GM18499 (cell line): ENCODE measurements at regions not wholly inside any gene's neighbourhood (a gene's known extent, or its start where the extent isn't known, plus 50 kb on each side); places are given as distances from the start of the nearest gene placed in this dataset.

Experiments
- ATAC-seq: cut with Tn5 transposase; IDR thresholded peaks from one replicate; pipeline ENCODE4 v1.9.1; 2021; ENCODE audit warnings: moderate number of reproducible peaks; ENCODE audit not compliant: insufficient read depth, unreplicated experiment

GRCh38 chr5:53323943-53324642, 156.3 kb upstream of the FST start:
- ATAC-seq = no peak

- ATAC-seq = no peak
Measured at GRCh38 chr5:53326424-53327153, 153.8 kb upstream of the FST start.

- no peak for ATAC-seq
Measured at GRCh38 chr5:53327811-53328334, 152.6 kb upstream of the FST start.

DNA sequence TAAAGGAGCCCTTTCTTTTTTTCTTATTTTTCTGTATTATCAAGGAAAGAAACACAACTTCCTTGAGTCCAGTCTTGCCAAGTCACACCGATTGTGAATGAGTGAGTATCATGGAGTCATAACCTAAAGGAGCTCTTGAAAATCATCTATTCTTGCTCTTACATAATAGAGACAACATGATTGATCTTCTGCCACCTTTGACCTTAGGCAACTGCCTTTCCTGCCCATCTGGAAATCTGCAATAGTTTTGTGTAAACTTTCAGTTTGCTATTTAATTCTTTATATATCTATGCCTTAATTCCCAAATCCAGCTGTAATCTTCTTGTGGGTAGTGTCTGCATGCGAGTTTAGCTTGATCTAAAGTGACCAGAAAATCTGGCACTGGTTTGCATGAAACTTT, 149.9 kb upstream of the FST start:
- no peak for ATAC-seq

GRCh38 chr5:53331463-53331862, 149.0 kb upstream of the FST start:
- ATAC-seq = no peak

- ATAC-seq = no peak
Measured at GRCh38 chr5:53333160-53333559, 147.3 kb upstream of the FST start.

DNA sequence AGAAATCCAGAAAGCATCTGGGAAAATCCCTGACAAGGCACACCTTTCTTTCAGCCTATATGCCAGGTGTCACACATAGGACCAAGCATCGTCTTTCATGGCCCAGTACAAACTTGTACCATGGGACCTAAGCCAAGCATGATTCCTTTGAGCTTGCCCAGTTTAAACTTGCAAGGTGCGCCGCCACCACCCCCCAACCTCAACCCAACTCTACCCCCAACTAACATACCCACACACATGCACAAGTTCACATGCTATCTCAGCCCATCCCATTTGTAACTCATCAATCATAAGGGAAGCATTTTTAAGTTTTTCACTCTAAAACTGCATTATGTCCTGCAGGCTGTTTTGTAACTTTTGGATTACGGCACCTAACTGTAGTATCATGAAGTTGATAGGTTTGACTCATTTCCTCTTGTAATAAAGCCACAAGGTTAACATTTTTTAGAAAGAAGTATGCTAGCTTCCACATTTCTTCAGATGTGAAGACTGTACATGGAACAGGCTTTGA, 145.9 kb upstream of the FST start:
- no peak for ATAC-seq

- no peak for ATAC-seq
Measured at GRCh38 chr5:53335115-53335514, 145.3 kb upstream of the FST start.

DNA sequence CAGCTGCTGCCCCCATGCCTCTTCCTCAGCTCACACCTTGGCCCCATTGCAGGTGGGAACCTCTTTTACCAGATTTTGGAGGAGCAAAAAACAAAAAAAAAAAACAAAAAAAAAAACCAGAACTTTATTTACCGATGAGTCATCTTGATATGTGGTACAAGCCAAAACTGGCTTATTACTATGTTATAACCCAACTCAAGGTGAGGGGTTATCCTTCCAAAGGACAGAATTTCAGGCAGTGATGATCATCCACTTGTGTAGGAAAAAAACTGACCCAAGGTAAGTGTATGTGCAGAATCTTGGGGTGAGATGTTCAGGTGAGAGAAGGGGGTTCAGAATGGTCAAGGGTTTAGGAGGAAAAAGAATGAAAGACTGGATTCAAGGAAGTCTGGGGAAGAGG, 142.6 kb upstream of the FST start:
- ATAC-seq = no peak

- ATAC-seq = no peak
Measured at GRCh38 chr5:53338971-53339370, 141.5 kb upstream of the FST start.

DNA sequence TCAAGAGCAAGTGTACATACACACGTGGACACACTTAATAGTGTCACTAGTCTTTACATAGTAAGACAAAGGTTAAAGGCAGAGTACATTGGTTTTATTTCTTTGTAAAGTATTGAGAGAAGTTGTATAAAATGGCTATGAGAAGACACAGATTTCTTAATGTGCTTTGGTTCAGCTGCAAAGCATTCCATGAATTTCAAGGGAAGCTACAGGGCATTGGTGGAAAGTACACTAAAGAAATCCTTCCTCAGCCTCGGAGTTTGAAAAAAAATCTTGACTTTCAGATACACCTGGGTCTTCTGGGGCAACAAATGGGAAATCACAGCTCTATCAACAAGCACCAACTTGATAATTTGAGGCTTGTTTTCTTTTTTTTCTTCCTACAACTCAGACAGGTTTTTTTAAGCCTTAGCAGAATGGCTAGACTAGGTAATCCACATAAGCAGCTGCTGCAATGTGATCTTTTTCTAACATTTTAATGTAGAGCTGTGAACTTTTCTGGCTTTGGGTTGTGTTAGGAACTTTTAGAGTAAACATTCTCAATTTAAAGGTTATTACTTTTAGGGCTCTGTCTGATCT, 140.4 kb upstream of the FST start:
- ATAC-seq = no peak

DNA sequence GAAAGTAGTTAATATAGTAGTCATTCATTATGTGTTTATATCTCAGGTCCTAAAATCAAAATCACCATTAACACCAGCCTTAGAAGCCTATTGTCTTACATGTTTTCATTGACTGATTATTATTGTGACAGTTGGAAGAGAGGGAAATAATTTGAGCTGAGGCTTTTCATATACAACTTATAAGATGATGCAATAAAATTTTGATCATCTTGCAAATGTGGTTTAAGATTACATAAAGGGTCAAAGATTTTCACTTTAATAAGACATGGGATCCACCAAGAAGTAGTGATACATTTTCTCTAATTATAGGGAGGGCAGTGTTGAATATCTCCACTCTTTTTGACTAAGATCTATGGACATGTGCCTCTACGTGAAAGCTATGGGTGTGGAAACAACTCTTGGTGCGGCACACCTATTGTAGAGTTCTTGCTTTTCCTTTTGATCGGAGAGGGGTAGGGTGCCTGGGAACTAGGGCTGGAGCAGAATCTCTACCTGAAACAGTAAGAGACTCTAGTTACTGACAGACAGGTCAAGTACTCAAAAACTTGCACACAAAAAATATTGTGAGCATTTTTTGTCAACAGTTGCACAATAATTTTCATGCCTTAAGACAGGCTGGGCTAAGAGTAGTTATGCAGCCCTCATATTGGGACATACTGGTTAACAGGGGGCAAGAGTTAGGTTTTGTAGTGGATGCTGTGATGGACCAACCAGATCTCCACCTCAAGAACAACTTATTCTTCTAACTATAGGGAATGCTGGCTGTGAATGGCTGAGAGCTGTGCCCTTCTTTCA, 139.3 kb upstream of the FST start:
- no peak for ATAC-seq

GRCh38 chr5:53342236-53342635, 138.2 kb upstream of the FST start:
- no peak for ATAC-seq

GRCh38 chr5:53343187-53343586, 137.2 kb upstream of the FST start:
- no peak for ATAC-seq

GRCh38 chr5:53350368-53350767, 130.1 kb upstream of the FST start:
- no peak for ATAC-seq

DNA sequence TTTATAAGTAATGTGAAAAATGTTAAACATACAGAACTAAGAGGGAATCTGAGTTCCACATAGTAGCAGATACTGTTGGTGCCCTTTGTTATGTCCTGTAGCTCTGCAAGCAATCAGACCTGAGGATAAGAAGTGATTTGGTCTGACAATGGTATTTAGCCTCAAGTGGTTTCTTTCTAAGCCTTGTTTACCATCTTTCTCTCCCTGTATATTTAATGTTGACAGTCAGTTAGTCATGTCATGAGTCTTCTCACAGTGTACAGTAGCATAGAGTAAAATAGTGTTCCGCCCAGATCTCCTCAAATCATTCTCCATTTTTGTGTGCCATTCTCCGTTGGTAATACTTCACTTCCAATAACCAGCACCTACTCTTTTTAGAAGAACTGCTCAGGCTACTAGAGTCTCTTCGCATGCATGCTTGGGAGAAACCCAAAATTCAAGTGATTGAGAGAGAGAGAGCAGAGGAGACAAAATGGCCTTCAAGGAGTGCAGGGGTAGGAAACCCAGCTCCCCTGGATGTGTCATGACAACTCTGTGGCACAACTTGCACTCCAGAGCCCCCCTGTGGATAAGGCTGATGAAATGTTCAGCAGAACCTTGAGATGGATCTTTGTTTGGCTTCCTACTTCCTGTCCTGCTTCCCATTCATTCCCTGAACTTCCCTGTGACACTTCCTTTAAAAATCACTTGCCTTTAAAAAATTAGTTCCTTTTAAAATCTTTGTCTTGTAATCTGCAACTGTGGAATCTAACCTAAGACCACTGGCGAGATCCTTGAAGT, 129.2 kb upstream of the FST start:
- ATAC-seq = no peak

GRCh38 chr5:53355316-53355715, 125.1 kb upstream of the FST start:
- ATAC-seq = no peak

- ATAC-seq = no peak
Measured at GRCh38 chr5:53355931-53356330, 124.5 kb upstream of the FST start.

DNA sequence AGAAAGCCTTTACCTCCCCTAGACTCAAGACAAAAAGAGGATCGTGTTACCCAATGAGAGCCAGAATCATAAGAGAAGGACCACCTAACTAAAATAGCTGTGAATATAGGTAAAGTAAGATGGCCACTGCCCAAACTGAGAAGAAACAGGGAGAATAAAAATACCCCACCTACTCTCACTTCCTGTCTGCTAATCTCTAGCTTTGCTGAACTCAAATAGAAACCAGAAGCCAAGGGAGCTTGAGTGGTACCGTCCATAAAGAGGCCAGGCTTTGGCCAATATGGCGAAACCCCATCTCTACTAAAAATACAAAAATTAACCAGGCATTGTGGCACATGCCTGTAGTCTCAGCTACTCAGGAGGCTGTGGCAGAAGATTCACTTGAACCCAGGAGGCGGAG, 123.0 kb upstream of the FST start:
- ATAC-seq = peak; percentile 68

DNA sequence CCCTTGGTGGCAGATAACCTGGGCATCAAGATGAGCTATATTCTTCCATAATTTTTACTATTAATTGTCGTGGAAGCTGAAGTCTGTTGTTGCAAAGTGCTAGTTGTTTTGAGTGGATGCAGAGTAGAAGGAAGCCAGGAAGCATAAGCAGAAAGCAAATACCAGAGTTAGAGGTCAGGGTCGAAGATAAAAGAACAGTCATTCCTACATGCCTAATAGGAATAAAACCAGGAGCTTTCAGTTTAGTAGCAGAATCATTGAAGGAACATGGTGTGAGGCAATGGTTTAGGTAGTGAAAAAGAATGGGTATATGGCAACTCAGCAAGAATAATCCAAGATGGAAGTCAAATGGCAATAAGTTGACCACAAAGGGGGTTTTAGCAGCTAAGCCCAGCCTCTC, 121.6 kb upstream of the FST start:
- no peak for ATAC-seq
